Activated CD4-positive, alpha-beta T cell treated with anti-CD3 and anti-CD28 coated beads for 4 hours (primary cell): ENCODE measurements at regions not wholly inside any gene's neighbourhood (a gene's known extent, or its start where the extent isn't known, plus 50 kb on each side); places are given as distances from the start of the nearest gene placed in this dataset.
"Not testable (repeated sequence)": the region's sequence is repeated elsewhere in the genome, so short reads cannot be mapped to it uniquely, and the experiment has no call there.

Experiments used
- DNase-seq, 2 donors: peaks; one replicate each; pipeline ENCODE4 v3.0.0-alpha.2; 2020

- no peak for DNase-seq
Observed at GRCh38 chr1:101121975-101122374, 96.4 kb upstream of the DPH5 start.

GRCh38 chr1:101121504-101121903, 95.9 kb upstream of the DPH5 start:
- DNase-seq, result no peak

- no peak for DNase-seq
Observed at GRCh38 chr1:101120868-101121267, 95.3 kb upstream of the DPH5 start.

DNA sequence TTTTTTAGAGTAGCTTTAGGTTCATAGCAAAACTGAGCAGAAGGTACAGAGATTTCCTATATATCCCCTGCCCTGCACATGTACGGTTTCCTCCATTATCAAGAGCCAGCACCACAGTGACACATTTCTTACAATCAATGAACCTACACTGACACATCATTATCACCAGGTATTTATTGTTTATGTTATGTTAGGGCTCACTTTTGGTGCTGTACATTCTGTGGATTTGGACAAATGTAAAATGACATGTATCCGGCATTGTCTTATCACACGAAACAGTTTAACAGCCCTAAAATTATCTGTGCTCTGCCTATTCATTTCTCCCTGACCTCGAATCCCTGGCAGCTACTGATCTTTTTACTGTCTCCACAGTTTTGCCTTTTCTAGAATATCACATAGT, 93.7 kb upstream of the DPH5 start:
- no peak for DNase-seq

DNA sequence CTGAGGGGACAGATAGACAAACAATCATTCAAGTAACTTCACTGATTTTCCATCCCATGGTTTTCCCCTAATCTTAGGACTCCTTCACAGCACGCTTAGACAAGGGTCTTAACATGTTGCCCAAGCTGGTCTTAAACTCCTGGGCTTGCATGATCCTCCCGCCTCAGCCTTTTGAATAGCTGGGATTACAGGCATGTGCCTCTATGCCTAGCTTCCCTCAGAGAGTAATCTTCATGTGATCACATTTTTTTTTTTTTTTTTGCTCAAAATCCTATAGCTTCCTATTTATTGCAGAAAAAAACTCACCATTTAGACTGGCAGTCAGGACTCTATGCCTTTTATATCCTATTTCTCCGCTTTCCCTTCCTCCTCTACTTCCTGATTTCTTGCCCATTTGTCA, 90.4 kb upstream of the DPH5 start:
- no peak for DNase-seq

GRCh38 chr1:101115112-101115511, 89.5 kb upstream of the DPH5 start:
- DNase-seq, result no peak

DNA sequence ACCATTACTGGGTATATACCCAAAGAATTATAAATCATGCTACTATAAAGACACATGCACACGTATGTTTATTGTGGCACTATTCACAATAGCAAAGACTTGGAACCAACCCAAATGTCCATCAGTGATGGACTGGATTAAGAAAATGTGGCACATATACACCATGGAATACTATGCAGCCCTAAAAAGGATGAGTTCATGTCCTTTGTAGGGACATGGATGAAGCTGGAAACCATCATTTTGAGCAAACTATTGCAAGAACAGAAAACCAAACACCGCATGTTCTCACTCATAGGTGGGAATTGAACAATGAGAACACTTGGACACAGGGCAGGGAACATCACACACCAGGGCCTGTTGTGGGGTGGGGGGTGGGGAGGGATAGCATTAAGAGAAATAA, 88.5 kb upstream of the DPH5 start:
- not testable (repeated sequence) for DNase-seq

DNA sequence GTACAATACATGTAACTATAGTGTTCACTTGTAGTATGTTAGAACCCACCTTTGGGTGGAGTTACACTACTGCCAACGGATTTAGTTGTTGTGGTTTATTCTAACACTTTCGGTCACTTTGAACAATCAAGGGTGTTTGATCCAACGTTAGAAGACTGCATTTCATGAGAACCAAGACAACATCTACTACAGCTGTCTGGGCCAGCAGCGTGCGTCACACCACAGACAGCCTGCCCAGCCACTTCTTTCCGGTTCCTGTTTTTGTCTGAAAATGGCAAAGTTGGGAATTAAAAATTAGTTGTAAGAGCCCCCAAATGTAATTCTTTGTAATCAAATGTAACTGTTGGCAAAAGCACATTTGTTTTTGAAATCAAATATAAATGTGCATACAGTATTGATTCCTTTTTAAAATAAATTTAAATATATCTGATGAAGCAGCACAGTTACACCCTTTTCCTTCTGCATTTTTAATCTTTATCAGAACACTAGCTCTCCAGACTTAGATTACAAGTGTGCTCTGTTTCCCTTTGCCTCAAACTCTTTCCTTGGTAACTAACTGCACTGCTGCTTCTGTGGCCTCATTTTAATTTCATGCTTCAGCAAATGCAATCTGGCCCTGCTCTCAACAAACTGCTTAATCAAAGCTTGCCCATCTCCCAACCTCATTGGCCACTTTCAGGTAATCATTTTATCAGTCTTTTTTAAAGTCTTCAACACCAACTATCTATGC, 86.6 kb upstream of the DPH5 start:
- DNase-seq, result peak; percentile 66

- no peak for DNase-seq
Observed at GRCh38 chr1:101111461-101111860, 85.9 kb upstream of the DPH5 start.

- no peak for DNase-seq
Observed at GRCh38 chr1:101109791-101110190, 84.2 kb upstream of the DPH5 start.

DNA sequence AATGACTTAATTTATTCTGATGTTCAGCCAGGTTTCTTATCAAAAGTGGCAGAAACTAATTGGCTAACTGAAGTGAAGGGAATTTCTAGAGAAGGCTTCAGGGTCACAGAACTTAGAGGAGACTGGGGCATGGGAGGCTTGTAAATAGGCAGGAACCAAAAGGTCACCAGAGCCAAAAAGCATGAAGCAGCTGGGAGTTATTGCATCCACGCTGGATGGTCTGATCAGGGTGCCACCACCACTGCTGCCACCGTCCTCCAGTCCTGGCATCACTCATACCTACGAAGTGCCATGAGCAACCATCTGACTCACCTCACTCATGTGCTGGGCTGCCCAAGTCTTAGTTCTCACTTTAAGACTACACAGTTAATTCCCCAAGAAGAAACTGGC, 82.5 kb upstream of the DPH5 start:
- DNase-seq, result no peak

DNA sequence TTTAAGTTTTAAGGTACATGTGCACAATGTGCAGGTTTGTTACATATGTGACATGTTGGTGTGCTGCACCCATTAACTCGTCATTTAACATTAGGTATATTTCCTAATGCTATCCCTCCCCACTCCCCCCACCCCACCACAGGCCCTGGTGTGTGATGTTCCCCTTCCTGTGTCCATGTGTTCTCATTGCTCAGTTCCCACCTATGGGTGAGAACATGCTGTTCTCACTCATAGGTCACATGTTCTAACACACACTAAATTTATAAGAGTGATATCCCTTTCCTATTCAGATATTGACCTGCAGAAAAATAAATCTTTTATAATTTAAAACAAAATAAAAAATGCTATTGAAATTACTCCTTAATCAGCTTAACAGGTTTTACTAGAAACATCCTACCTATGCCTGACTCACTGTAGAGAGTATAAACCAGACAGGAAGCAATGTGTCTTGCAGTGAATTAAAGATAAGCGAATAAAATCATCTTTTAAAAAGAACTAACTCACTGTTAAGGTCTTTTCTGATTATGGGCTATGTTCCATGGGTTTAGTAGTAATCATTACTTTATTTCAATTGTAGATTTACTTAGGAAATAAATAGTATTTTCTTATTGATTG, 82.0 kb upstream of the DPH5 start:
- DNase-seq, result no peak

- DNase-seq, result no peak
Observed at GRCh38 chr1:101105877-101106276, 80.3 kb upstream of the DPH5 start.

DNA sequence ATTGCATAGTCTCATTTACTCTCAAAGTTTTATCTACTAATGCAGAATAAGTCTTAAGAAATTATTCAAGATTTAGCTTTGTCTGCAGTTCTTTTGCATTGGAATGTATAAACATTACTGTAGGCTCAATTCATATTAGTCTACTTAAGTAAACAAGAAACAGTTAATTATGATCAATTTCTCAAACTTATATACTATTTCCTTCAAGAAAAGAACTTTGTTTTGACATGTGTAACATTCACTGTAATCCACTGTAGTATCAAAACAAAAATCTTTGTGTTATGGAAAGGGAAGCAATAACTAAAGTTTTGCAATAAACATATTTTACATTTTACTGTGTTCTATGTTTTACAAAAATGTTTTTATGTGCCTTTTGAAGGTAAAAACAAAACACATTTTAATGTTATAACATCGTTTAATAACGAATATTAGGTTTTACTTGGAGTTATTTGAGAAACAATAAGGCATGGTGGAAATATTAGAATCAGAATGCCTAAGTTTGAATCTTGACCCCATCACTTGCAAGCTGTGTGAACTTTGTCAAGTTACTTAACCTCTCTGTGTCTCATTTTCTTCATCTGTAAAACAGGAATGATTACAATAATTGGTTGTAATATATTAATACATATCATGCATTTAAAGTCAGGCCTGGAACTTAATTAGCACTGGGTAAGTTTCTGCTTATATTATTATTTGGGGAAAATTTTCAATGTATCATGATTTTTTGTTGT, 77.0 kb upstream of the DPH5 start:
- no peak for DNase-seq

DNA sequence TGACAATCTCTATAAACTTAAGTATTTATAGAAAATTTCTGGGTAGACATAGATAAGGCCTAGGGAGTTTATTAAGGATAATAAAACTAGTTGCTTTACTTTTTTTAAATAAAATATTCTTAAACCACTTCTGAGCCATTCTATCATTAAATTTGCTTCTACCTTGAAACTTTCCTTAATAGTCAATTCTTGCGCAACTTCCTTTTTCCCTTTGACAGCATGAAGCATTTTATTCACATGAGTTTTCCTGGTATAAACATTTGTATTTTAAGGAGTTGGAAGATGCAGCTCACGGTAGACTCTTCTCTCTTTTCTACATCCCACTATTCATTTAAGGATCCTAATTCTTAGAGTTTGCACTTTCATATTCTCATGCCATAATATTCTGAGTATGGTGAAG, 75.8 kb upstream of the DPH5 start:
- DNase-seq, result no peak

DNA sequence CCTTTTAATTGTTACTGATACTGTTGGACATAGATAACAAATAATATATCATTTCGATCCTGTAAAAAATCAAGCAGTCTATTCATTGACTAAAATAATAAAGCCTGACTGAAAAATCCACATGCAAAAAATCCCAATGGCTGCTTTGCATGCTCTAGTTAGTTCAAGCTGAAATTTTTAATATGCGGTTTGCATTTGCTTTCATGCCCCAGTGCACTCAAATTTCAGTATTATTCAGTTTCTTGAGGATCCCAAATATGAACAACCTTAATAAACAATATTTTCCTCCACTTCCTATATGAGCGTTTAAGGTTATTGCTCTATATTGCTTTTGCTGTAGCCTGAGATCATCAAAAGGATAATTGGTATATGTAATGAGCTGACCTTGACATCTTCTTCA, 75.1 kb upstream of the DPH5 start:
- no peak for DNase-seq

DNA sequence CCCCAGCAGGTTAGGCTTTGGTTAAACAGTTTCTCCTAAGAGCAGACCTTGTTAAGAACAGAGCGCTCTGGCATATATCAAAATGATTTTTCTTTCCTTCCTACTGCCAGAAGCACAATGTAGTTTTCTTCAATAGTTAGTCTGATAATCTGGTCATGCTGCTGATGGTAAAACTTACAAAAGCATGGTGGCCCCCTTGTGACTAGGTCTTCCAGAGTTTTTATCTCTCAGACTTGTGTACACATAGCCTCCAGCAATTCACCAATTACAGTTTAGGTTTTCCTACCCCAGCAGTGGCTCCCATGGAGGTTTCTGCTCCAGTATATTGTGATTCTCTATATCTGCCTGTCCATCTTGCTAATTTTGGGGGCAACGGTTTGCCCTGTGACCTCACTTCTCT, 73.3 kb upstream of the DPH5 start:
- no peak for DNase-seq

DNA sequence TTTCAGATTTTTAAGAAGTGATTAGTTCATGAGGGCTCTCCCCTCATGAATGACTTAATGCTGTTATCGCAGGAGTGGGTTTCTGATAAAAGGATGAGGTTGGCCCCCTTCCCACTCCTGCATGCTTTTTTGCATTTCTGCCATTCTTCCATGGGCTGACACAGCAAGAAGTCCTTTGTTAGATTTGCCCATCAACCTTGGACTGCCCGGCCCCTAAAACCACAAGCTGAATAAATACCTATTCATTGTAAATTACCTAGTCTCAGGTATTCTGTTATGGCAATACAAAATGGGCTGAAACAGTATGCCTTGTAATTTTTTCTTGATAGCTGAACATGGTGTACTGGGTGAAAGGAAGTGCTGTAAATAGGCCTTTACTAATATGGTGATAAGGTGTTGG, 72.7 kb upstream of the DPH5 start:
- no peak for DNase-seq

GRCh38 chr1:101089613-101090338, 64.2 kb upstream of the DPH5 start:
- DNase-seq, result no peak

DNA sequence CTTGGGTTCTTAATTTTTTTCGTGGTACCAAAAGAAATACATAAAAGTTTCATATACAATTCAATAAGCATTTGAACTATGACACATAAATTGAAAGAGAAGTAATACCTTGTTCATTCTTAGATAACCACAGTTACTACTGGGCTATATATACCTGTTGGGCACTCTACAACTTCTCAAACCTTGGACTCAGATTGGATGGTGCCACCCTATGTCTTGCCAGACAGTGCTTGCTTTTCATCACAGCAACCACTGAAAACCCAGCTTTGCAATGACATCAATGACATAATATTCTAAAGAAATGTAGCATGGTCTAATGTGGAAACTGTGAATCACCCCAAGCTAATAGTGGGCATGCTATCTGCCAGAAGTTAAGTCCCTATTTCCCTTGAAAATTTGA, 62.8 kb upstream of the DPH5 start:
- DNase-seq, result no peak

GRCh38 chr1:101086783-101087182, 61.2 kb upstream of the DPH5 start:
- no peak for DNase-seq

GRCh38 chr1:101081496-101082488, 56.2 kb upstream of the DPH5 start:
- peak in 1 of 2 donors; percentile 8 for DNase-seq
